HuH-7 (cell line): ENCODE measurements at regions not wholly inside any gene's neighbourhood (a gene's known extent, or its start where the extent isn't known, plus 50 kb on each side); places are given as distances from the start of the nearest gene placed in this dataset.

ENCODE experiments used
- DNase-seq: peaks from one replicate; pipeline ENCODE4 v3.0.0; 2011; ENCODE audit warnings: low spot score

- no peak for DNase-seq
Measured at GRCh38 chr1:187236676-187237075, 407.9 kb downstream of the PLA2G4A start.

- no peak for DNase-seq
Measured at GRCh38 chr1:187237542-187237941, 408.8 kb downstream of the PLA2G4A start.

GRCh38 chr1:187241971-187242370 lies 413.2 kb downstream of the PLA2G4A start:
- no peak for DNase-seq

GRCh38 chr1:187244623-187245022 lies 415.9 kb downstream of the PLA2G4A start:
- no peak for DNase-seq

- no peak for DNase-seq
Measured at GRCh38 chr1:187245201-187245600, 416.5 kb downstream of the PLA2G4A start.

GRCh38 chr1:187249196-187249595 lies 420.4 kb downstream of the PLA2G4A start:
- no peak for DNase-seq

GRCh38 chr1:187252923-187253322 lies 424.2 kb downstream of the PLA2G4A start:
- DNase-seq = no peak

GRCh38 chr1:187257476-187257875 lies 428.7 kb downstream of the PLA2G4A start:
- DNase-seq = no peak

GRCh38 chr1:187261637-187262036 lies 432.9 kb downstream of the PLA2G4A start:
- no peak for DNase-seq

- no peak for DNase-seq
Measured at GRCh38 chr1:187262731-187263130, 434.0 kb downstream of the PLA2G4A start.

- peak; percentile 10 for DNase-seq
Measured at GRCh38 chr1:187264995-187265602, 436.4 kb downstream of the PLA2G4A start.

- no peak for DNase-seq
Measured at GRCh38 chr1:187266051-187266450, 437.3 kb downstream of the PLA2G4A start.

- DNase-seq = no peak
Measured at GRCh38 chr1:187267827-187268226, 439.1 kb downstream of the PLA2G4A start.

- no peak for DNase-seq
Measured at GRCh38 chr1:187270256-187270655, 441.5 kb downstream of the PLA2G4A start.

- DNase-seq = no peak
Measured at GRCh38 chr1:187275346-187275745, 446.6 kb downstream of the PLA2G4A start.

GRCh38 chr1:187275985-187276575 lies 447.3 kb downstream of the PLA2G4A start:
- DNase-seq = no peak

GRCh38 chr1:187276677-187277076 lies 447.9 kb downstream of the PLA2G4A start:
- DNase-seq = no peak

- no peak for DNase-seq
Measured at GRCh38 chr1:187280031-187280430, 451.3 kb downstream of the PLA2G4A start.

- DNase-seq = no peak
Measured at GRCh38 chr1:187281085-187281484, 452.3 kb downstream of the PLA2G4A start.

- DNase-seq = no peak
Measured at GRCh38 chr1:187283984-187284383, 455.2 kb downstream of the PLA2G4A start.

- no peak for DNase-seq
Measured at GRCh38 chr1:187294421-187295201, 465.9 kb downstream of the PLA2G4A start.

- DNase-seq = peak; percentile 2
Measured at GRCh38 chr1:187300081-187300480, 471.3 kb downstream of the PLA2G4A start.

GRCh38 chr1:187306710-187307415 lies 478.1 kb downstream of the PLA2G4A start:
- DNase-seq = no peak
